HepG2 (cell line): ENCODE measurements at regions not wholly inside any gene's neighbourhood (a gene's known extent, or its start where the extent isn't known, plus 50 kb on each side); places are given as distances from the start of the nearest gene placed in this dataset.
"Not testable (repeated sequence)": the region's sequence is repeated elsewhere in the genome, so short reads cannot be mapped to it uniquely, and the experiment has no call there.

Source experiments
- ATAC-seq: fragments of 200-7000 bp; cut with Tn5 transposase; 3 replicates; pipeline ENCODE4 v1.9.1; 2020; ENCODE audit warnings: mild to moderate bottlenecking, moderate library complexity
- BruUV-seq: library from RNA; stranded (reverse); fragments of 400-500 nt; replicated peaks from 2 replicates; lab custom pipeline; 2021; lab: Mats Ljungman, UMichigan
- CTCF ChIA-PET: fragments of 300-600 bp; formaldehyde crosslinking; extraction: SDS; loops from one replicate; lab custom pipeline; 2021; ENCODE audit warnings: low total read pairs, inconsistent platforms, low intra/inter-chr PET ratio; lab: Yijun Ruan, JAX
- POLR2A ChIA-PET: fragments of 350-600 bp; sonication (Branson Sonifier 250); formaldehyde crosslinking; loops from one replicate; lab custom pipeline; 2020; ENCODE audit warnings: antibody characterized with exemption, inconsistent platforms; lab: Yijun Ruan, JAX
- DNase-seq: peaks from one replicate; pipeline ENCODE4 v3.0.0-alpha.2; 2015; ENCODE audit warnings: low spot score
- FAIRE-seq: peaks from 3 replicates; lab custom pipeline; 2011; peaks lifted over from hg19 to GRCh38; lab: Jason Lieb, UNC
- H2AFZ ChIP-seq: one replicate; pipeline ENCODE4 v1.6.1; 2011; ENCODE audit warnings: low read length, inconsistent platforms
- H3K27ac ChIP-seq: fragments of 300-600 bp; 3 replicates; pipeline ENCODE4 v1.8.0; 2011; ENCODE audit warnings: mixed run types, mild to moderate bottlenecking, mixed read lengths, low read length, inconsistent platforms; ENCODE audit not compliant: insufficient read depth; ENCODE audit errors: extremely low read length
- H3K27me3 ChIP-seq, 2 experiments: fragments of 200-600 bp in 1 of 2; 2 replicates in 1 of 2; 3 replicates in 1 of 2; pipeline versions ENCODE4 v1.6.0 to v1.8.0; 2011; ENCODE audit warnings: low read length in 2 of 2, mild to moderate bottlenecking in 2 of 2, moderate library complexity in 2 of 2, inconsistent platforms in 1 of 2; ENCODE audit not compliant: insufficient read depth in 2 of 2, control insufficient read depth in 1 of 2
- H3K36me3 ChIP-seq, 2 experiments: fragments of 200-600 bp in 1 of 2; replicated peaks in 1 of 2; 2 replicates in 1 of 2; 3 replicates in 1 of 2; pipeline versions ENCODE4 v1.5.1 to v1.8.0; 2011; ENCODE audit warnings: low read length in 2 of 2, inconsistent platforms in 1 of 2; ENCODE audit not compliant: insufficient read depth in 2 of 2, control insufficient read depth in 1 of 2
- H3K4me1 ChIP-seq: 2 replicates; pipeline ENCODE4 v1.5.1; 2012; ENCODE audit warnings: low read length, inconsistent platforms; ENCODE audit not compliant: insufficient read depth
- H3K4me2 ChIP-seq: 2 replicates; pipeline ENCODE4 v1.6.0; 2011; ENCODE audit warnings: low read depth, low read length, inconsistent platforms
- H3K4me3 ChIP-seq, 3 experiments: fragments of 200-600 bp in 1 of 3; sonication (generic), shearing (Covaris generic) in 1 of 3; replicated peaks in 1 of 3; 2 replicates each; pipeline ENCODE4 v1.5.1; 2011 to 2016; ENCODE audit warnings: low read length in 3 of 3, inconsistent platforms in 2 of 3, low read depth in 2 of 3, mild to moderate bottlenecking in 2 of 3, control low read depth in 1 of 3, mixed read lengths in 1 of 3; ENCODE audit not compliant: insufficient read depth in 1 of 3
- H3K79me2 ChIP-seq: one replicate; pipeline ENCODE4 v1.6.1; 2011; ENCODE audit warnings: low read length, inconsistent platforms; ENCODE audit not compliant: insufficient read depth
- H3K9ac ChIP-seq: 2 replicates; pipeline ENCODE4 v1.6.0; 2011; ENCODE audit warnings: mild to moderate bottlenecking, low read depth, low read length, inconsistent platforms; ENCODE audit not compliant: insufficient read depth
- H3K9me3 ChIP-seq: 2 replicates; pipeline ENCODE4 v1.5.1; 2012; ENCODE audit warnings: mild to moderate bottlenecking, low read length
- H4K20me1 ChIP-seq: 2 replicates; pipeline ENCODE4 v1.6.0; 2011; ENCODE audit warnings: inconsistent platforms, mild to moderate bottlenecking, low read length, moderate library complexity; ENCODE audit not compliant: insufficient read depth
- ZSCAN30 ChIP-seq: sonication (generic); formaldehyde crosslinking; IDR thresholded peaks from 2 replicates; pipeline ENCODE4 v1.5.0; 2020; ENCODE audit warnings: mild to moderate bottlenecking, missing genetic modification reagents
- WGBS: methylation state at CpG from one replicate; pipeline ENCODE4 v1.1.6; 2017; ENCODE audit warnings: low lambda C conversion rate; 5-methylcytosine and 5-hydroxymethylcytosine counted together
- in situ Hi-C: cut with HindIII; loops from 2 replicates; pipeline ENCODE4 v1.10.0; 2017; ENCODE audit warnings: low pct_unique_long_range_greater_than_20kb; ENCODE audit not compliant: extremely low pct_ligation_motif_present
- intact Hi-C: fragments of 100-400 bp; cut with micrococcal nuclease; formaldehyde crosslinking; loops from one replicate; pipeline ENCODE4 v1.10.0; 2022; ENCODE audit not compliant: unreplicated experiment
- TF ChIP-seq, protein P1 (sequence below): IDR thresholded peaks from 2 replicates; pipeline ENCODE4 v1.6.1; 2016; ENCODE audit warnings: low read depth

DNA sequence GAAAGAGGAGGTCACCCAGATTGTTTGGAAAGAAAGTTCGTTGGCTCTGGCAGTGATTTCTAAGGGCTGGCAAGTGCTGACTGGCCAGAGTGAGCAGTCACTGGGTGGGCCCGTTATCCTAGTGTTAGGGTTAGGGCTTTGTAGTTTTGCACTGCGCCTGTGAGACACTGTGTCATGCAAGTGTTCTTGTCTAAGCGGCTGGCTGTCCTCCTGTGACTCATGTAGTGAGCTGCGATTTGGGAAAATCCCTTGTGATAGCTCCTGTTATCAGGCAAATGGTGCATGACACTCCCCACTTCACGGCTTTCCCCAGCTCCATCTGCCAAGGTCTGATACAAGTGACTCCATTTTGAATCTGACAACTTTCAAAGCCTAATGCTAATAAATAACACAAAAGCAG, 526.0 kb upstream of the ADAMTS16 start:
- no peak overlapping the region for H3K27ac ChIP-seq
- FAIRE-seq (no peak), ATAC-seq (no peak), DNase-seq (no peak)
- no peak overlapping the region for H3K9ac ChIP-seq
- H3K4me2 ChIP-seq: no peak overlapping the region
- no peaks in the 10 kb centered on the region for H4K20me1 ChIP-seq
- no peaks in the 10 kb centered on the region for H3K27me3 ChIP-seq
- POLR2A ChIA-PET: no interaction called here
- intact Hi-C loops (no loop called here), in situ Hi-C loops (no loop called here)
- no peak overlapping the region for H3K4me3 ChIP-seq
- WGBS: 0% methylated on average over 2 of the region's 6 CpGs
- H3K4me1 ChIP-seq: no peaks in the 10 kb centered on the region
- H3K36me3 ChIP-seq: no peaks in the 10 kb centered on the region
- H3K9me3 ChIP-seq: peaks cover 42% of the 10 kb centered on the region
- H3K79me2 ChIP-seq: no peaks in the 10 kb centered on the region
- TF ChIP-seq ZSCAN30 (CRISPR knock-in tag): no peak
- TF ChIP-seq, protein P1, sequence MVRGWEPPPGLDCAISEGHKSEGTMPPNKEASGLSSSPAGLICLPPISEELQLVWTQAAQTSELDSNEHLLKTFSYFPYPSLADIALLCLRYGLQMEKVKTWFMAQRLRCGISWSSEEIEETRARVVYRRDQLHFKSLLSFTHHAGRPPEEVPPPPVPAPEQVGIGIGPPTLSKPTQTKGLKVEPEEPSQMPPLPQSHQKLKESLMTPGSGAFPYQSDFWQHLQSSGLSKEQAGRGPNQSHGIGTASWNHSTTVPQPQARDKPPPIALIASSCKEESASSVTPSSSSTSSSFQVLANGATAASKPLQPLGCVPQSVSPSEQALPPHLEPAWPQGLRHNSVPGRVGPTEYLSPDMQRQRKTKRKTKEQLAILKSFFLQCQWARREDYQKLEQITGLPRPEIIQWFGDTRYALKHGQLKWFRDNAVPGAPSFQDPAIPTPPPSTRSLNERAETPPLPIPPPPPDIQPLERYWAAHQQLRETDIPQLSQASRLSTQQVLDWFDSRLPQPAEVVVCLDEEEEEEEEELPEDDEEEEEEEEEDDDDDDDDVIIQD (CRISPR knock-in tag): no peak
- CTCF ChIA-PET: no interaction called here
- BruUV-seq: no TSS peak
- H2AFZ ChIP-seq: no peak overlapping the region

- H3K4me3 ChIP-seq, H4K20me1 ChIP-seq, H3K36me3 ChIP-seq, DNase-seq, POLR2A ChIA-PET, H3K27me3 ChIP-seq, H3K79me2 ChIP-seq, BruUV-seq, FAIRE-seq, CTCF ChIA-PET, in situ Hi-C loops, H3K4me2 ChIP-seq, H3K27ac ChIP-seq, intact Hi-C loops, H3K4me1 ChIP-seq, ATAC-seq, H3K9ac ChIP-seq, H2AFZ ChIP-seq: not testable (repeated sequence)
- peaks cover 31% of the 10 kb centered on the region for H3K9me3 ChIP-seq
- 70% methylated on average over 26 of the region's 26 CpGs for WGBS
Observed at GRCh38 chr5:4615369-4615768, 524.8 kb upstream of the ADAMTS16 start.
